HEK293 (cell line): ENCODE measurements at regions not wholly inside any gene's neighbourhood (a gene's known extent, or its start where the extent isn't known, plus 50 kb on each side); places are given as distances from the start of the nearest gene placed in this dataset.

Experiments
- CTCF ChIA-PET: fragments of 350-600 bp; formaldehyde crosslinking; extraction: SDS; loops from one replicate; lab custom pipeline; 2021; ENCODE audit warnings: antibody characterized with exemption; lab: Yijun Ruan, JAX
- POLR2A ChIA-PET: fragments of 300-600 bp; formaldehyde crosslinking; extraction: SDS; loops from one replicate; lab custom pipeline; 2020; ENCODE audit warnings: antibody characterized with exemption, inconsistent platforms; lab: Yijun Ruan, JAX
- H3K27ac ChIP-seq: fragments of 200-500 bp; sonication (Bioruptor generic); 2 replicates; pipeline ENCODE4 v1.5.1; 2014; ENCODE audit warnings: low read depth, low read length, control low read depth, inconsistent platforms; ENCODE audit errors: extremely low read depth
- H3K36me3 ChIP-seq, 2 experiments: fragments of 200-500 bp in 1 of 2; sonication (Bioruptor generic) in 1 of 2; 1 replicate in 1 of 2; 2 replicates in 1 of 2; pipeline ENCODE4 v1.5.1; 2014 to 2017; ENCODE audit warnings: inconsistent platforms in 2 of 2, low read length in 2 of 2; ENCODE audit not compliant: control insufficient read depth in 2 of 2, insufficient read depth in 1 of 2
- H3K4me1 ChIP-seq: fragments of 200-500 bp; sonication (Bioruptor generic); 2 replicates; pipeline ENCODE4 v1.5.1; 2014; ENCODE audit warnings: mild to moderate bottlenecking, low read length, inconsistent platforms; ENCODE audit not compliant: control insufficient read depth, insufficient read depth
- H3K4me3 ChIP-seq: 2 replicates; pipeline ENCODE4 v1.5.1; 2011; ENCODE audit warnings: low read depth, mild to moderate bottlenecking, control low read depth, low read length, moderate library complexity
- H3K9me3 ChIP-seq: fragments of 200-500 bp; sonication (Bioruptor generic); 2 replicates; pipeline ENCODE4 v1.5.1; 2014; ENCODE audit warnings: low read depth, low read length, inconsistent platforms; ENCODE audit not compliant: control insufficient read depth, insufficient read depth
- FEZF1 ChIP-seq: fragments of 450-650 bp; formaldehyde crosslinking; IDR thresholded peaks from 2 replicates; pipeline ENCODE4 v1.5.1; 2016; ENCODE audit warnings: missing biosample characterization, missing genetic modification characterization
- GLI4 ChIP-seq: fragments of 450-650 bp; formaldehyde crosslinking; IDR thresholded peaks from 2 replicates; pipeline ENCODE4 v1.5.1; 2016; ENCODE audit warnings: missing biosample characterization, missing genetic modification characterization
- HIC1 ChIP-seq: fragments of 450-650 bp; formaldehyde crosslinking; IDR thresholded peaks from 2 replicates; pipeline ENCODE4 v1.5.1; 2016; ENCODE audit warnings: missing biosample characterization, missing genetic modification characterization
- KLF1 ChIP-seq: fragments of 450-650 bp; formaldehyde crosslinking; IDR thresholded peaks from 2 replicates; pipeline ENCODE4 v1.5.1; 2016; ENCODE audit warnings: missing biosample characterization, missing genetic modification characterization
- REPIN1 ChIP-seq: fragments of 450-650 bp; formaldehyde crosslinking; IDR thresholded peaks from 2 replicates; pipeline ENCODE4 v1.5.1; 2017; ENCODE audit warnings: missing biosample characterization, missing genetic modification characterization, low read depth
- SP7 ChIP-seq: fragments of 450-650 bp; formaldehyde crosslinking; IDR thresholded peaks from 2 replicates; pipeline ENCODE4 v1.5.1; 2016; ENCODE audit warnings: missing biosample characterization, missing genetic modification characterization
- WT1 ChIP-seq: fragments of 450-650 bp; formaldehyde crosslinking; IDR thresholded peaks from 2 replicates; pipeline ENCODE4 v1.5.1; 2016; ENCODE audit warnings: missing biosample characterization, missing genetic modification characterization
- ZBTB11 ChIP-seq: fragments of 450-650 bp; formaldehyde crosslinking; conservative IDR thresholded peaks from 2 replicates; pipeline ENCODE4 v1.5.1; 2016; ENCODE audit warnings: low read depth, missing biosample characterization, missing genetic modification characterization
- ZBTB17 ChIP-seq: fragments of 450-650 bp; formaldehyde crosslinking; IDR thresholded peaks from 2 replicates; pipeline ENCODE4 v1.5.1; 2016; ENCODE audit warnings: missing biosample characterization, missing genetic modification characterization
- ZBTB44 ChIP-seq: fragments of 450-650 bp; IDR thresholded peaks from 2 replicates; pipeline ENCODE4 v1.5.1; 2018; ENCODE audit warnings: missing biosample characterization, mild to moderate bottlenecking, missing genetic modification characterization
- ZNF114 ChIP-seq: fragments of 450-650 bp; formaldehyde crosslinking; IDR thresholded peaks from 2 replicates; pipeline ENCODE4 v1.5.0; 2017; ENCODE audit warnings: missing biosample characterization, missing genetic modification characterization
- ZNF146 ChIP-seq: fragments of 450-650 bp; formaldehyde crosslinking; IDR thresholded peaks from 2 replicates; pipeline ENCODE4 v1.5.1; 2016; ENCODE audit warnings: missing biosample characterization, missing genetic modification characterization
- ZNF148 ChIP-seq: fragments of 450-650 bp; formaldehyde crosslinking; IDR thresholded peaks from 2 replicates; pipeline ENCODE4 v1.5.0; 2017; ENCODE audit warnings: missing biosample characterization, missing genetic modification characterization, borderline replicate concordance
- ZNF248 ChIP-seq: fragments of 450-650 bp; formaldehyde crosslinking; IDR thresholded peaks from 2 replicates; pipeline ENCODE4 v1.5.1; 2017; ENCODE audit warnings: missing biosample characterization, missing genetic modification characterization
- ZNF280D ChIP-seq: fragments of 450-650 bp; formaldehyde crosslinking; IDR thresholded peaks from 2 replicates; pipeline ENCODE4 v1.5.1; 2016; ENCODE audit warnings: missing biosample characterization, missing genetic modification characterization
- ZNF302 ChIP-seq: fragments of 450-650 bp; formaldehyde crosslinking; IDR thresholded peaks from 2 replicates; pipeline ENCODE4 v1.5.1; 2016; ENCODE audit warnings: missing biosample characterization, missing genetic modification characterization, low read depth
- ZNF335 ChIP-seq: fragments of 450-650 bp; formaldehyde crosslinking; conservative IDR thresholded peaks from 2 replicates; pipeline ENCODE4 v1.5.1; 2016; ENCODE audit warnings: missing biosample characterization, missing genetic modification characterization
- ZNF558 ChIP-seq: fragments of 450-650 bp; formaldehyde crosslinking; IDR thresholded peaks from 2 replicates; pipeline ENCODE4 v1.5.1; 2016; ENCODE audit warnings: missing biosample characterization, missing genetic modification characterization
- ZNF560 ChIP-seq: fragments of 450-650 bp; formaldehyde crosslinking; IDR thresholded peaks from 2 replicates; pipeline ENCODE4 v1.5.1; 2017; ENCODE audit warnings: missing biosample characterization, missing genetic modification characterization, borderline replicate concordance
- ZNF645 ChIP-seq: fragments of 450-650 bp; formaldehyde crosslinking; IDR thresholded peaks from 2 replicates; pipeline ENCODE4; 2016; ENCODE audit warnings: missing biosample characterization, missing genetic modification characterization
- ZNF664 ChIP-seq: fragments of 450-650 bp; formaldehyde crosslinking; IDR thresholded peaks from 2 replicates; pipeline ENCODE4 v1.5.1; 2016; ENCODE audit warnings: missing biosample characterization, missing genetic modification characterization

GRCh38 chr1:221274373-221274772 lies 395.1 kb downstream of the HLX start:
- Histone ChIP-seq H3K36me3 (no peaks in the 10 kb centered on the region), H3K27ac (no peak overlapping the region), H3K4me1 (no peaks in the 10 kb centered on the region), H3K4me3 (no peak overlapping the region), H3K9me3 (no peaks in the 10 kb centered on the region)
- ChIA-PET POLR2A (no interaction called here), CTCF (interaction anchor here (4.9 kb wide), 1 partner anchor 11 kb away, joined by 37 read pairs; no protein-coding TSS in a partner anchor)
- no peak for TF ChIP-seq KLF1
- TF ChIP-seq SP7 (tag by site-specific recombination) = peak; percentile 88
- TF ChIP-seq WT1 (tag by site-specific recombination) = peak; percentile 50; the same call in 1 of the 2 replicates
- TF ChIP-seq ZNF645 (tag by site-specific recombination) = no peak
- peak; percentile 58; the same call in 1 of the 2 replicates for TF ChIP-seq ZBTB44 (tag by site-specific recombination)
- peak; percentile 41; the same call in 1 of the 2 replicates for TF ChIP-seq FEZF1 (tag by site-specific recombination)
- TF ChIP-seq ZNF335 (tag by site-specific recombination) = no peak

GRCh38 chr1:221276896-221277409 lies 397.7 kb downstream of the HLX start:
- H3K36me3 ChIP-seq = no peaks in the 10 kb centered on the region
- H3K27ac ChIP-seq = no peak overlapping the region
- POLR2A ChIA-PET = no interaction called here
- no peaks in the 10 kb centered on the region for H3K9me3 ChIP-seq
- H3K4me1 ChIP-seq = no peaks in the 10 kb centered on the region
- no peak overlapping the region for H3K4me3 ChIP-seq
- CTCF ChIA-PET = interaction anchor here (0.7 to 1.6 kb wide), 2 partner anchors 13 to 55 kb away, joined by 3 to 10 read pairs; no protein-coding TSS in a partner anchor
- TF ChIP-seq ZNF280D (tag by site-specific recombination) (no peak), ZNF146 (no peak), GLI4 (tag by site-specific recombination) (no peak), ZBTB17 (tag by site-specific recombination) (no peak), REPIN1 (no peak), ZNF148 (tag by site-specific recombination) (no peak), ZNF558 (no peak), ZNF664 (tag by site-specific recombination) (no peak), ZNF248 (tag by site-specific recombination) (no peak), ZNF302 (tag by site-specific recombination) (no peak), ZBTB11 (tag by site-specific recombination) (no peak), HIC1 (tag by site-specific recombination) (no peak), ZNF560 (tag by site-specific recombination) (no peak), ZNF114 (no peak)
